Hepatocyte (in vitro differentiated cells): ENCODE measurements at regions not wholly inside any gene's neighbourhood (a gene's known extent, or its start where the extent isn't known, plus 50 kb on each side); places are given as distances from the start of the nearest gene placed in this dataset.

ENCODE experiments used
- DNase-seq: peaks from one replicate; pipeline ENCODE4 v3.0.0-alpha.2; 2016; ENCODE audit warnings: low spot score
- H2AFZ ChIP-seq: fragments of 200-600 bp; sonication (generic); 2 replicates; pipeline ENCODE4 v1.6.0; 2016; ENCODE audit warnings: antibody characterized with exemption, mild to moderate bottlenecking
- H3K27ac ChIP-seq: fragments of 200-600 bp; sonication (generic); 2 replicates; pipeline ENCODE4 v1.5.1; 2016; ENCODE audit warnings: mild to moderate bottlenecking
- H3K27me3 ChIP-seq: fragments of 200-600 bp; sonication (generic); 2 replicates; pipeline ENCODE4 v1.6.1; 2016
- H3K36me3 ChIP-seq: fragments of 200-600 bp; sonication (generic); replicated peaks from 2 replicates; pipeline ENCODE4 v1.5.1; 2016; ENCODE audit warnings: low read depth; ENCODE audit not compliant: insufficient read depth
- H3K4me1 ChIP-seq: fragments of 200-600 bp; sonication (generic); 2 replicates; pipeline ENCODE4 v1.5.1; 2016; ENCODE audit warnings: mild to moderate bottlenecking, moderate library complexity; ENCODE audit not compliant: insufficient read depth
- H3K4me2 ChIP-seq: fragments of 200-600 bp; sonication (generic); 2 replicates; pipeline ENCODE4 v1.6.0; 2016
- H3K4me3 ChIP-seq: fragments of 200-600 bp; sonication (generic); 2 replicates; pipeline ENCODE4 v1.5.1; 2016; ENCODE audit warnings: mild to moderate bottlenecking
- H3K79me2 ChIP-seq: fragments of 200-600 bp; sonication (generic); 2 replicates; pipeline ENCODE4 v1.6.0; 2017; ENCODE audit warnings: mild to moderate bottlenecking
- H3K9me2 ChIP-seq: fragments of 200-600 bp; sonication (generic); replicated peaks from 2 replicates; pipeline ENCODE4 v1.6.0; 2017; ENCODE audit warnings: mild to moderate bottlenecking; ENCODE audit not compliant: insufficient read depth
- H3K9me3 ChIP-seq: fragments of 200-600 bp; sonication (generic); 2 replicates; pipeline ENCODE4 v1.5.1; 2016; ENCODE audit warnings: low read depth, mild to moderate bottlenecking
- H4K20me1 ChIP-seq: fragments of 200-600 bp; sonication (generic); 2 replicates; pipeline ENCODE4 v1.6.0; 2016; ENCODE audit warnings: mild to moderate bottlenecking; ENCODE audit not compliant: insufficient read depth, poor library complexity, severe bottlenecking
- EZH2 ChIP-seq: fragments of 200-600 bp; sonication (generic); IDR thresholded peaks from 2 replicates; pipeline ENCODE4 v1.6.1; 2016; ENCODE audit warnings: antibody characterized with exemption, mild to moderate bottlenecking, borderline replicate concordance
- EZH2phosphoT487 ChIP-seq: fragments of 200-600 bp; sonication (generic); IDR thresholded peaks from one replicate; pipeline ENCODE4 v1.6.1; 2018; ENCODE audit warnings: antibody characterized with exemption, mild to moderate bottlenecking, low read depth, moderate library complexity; ENCODE audit not compliant: unreplicated experiment, severe bottlenecking
- WGBS: methylation state at CpG from one replicate; pipeline ENCODE4 v1.1.6; 2016; ENCODE audit warnings: low lambda C conversion rate; ENCODE audit errors: missing lambda C conversion rate; 5-methylcytosine and 5-hydroxymethylcytosine counted together
- TF ChIP-seq, protein P1 (sequence below): fragments of 200-600 bp; sonication (generic); IDR thresholded peaks from 2 replicates; pipeline ENCODE4 v1.5.1; 2016; ENCODE audit warnings: antibody characterized with exemption, mild to moderate bottlenecking; ENCODE audit not compliant: poor library complexity

DNA sequence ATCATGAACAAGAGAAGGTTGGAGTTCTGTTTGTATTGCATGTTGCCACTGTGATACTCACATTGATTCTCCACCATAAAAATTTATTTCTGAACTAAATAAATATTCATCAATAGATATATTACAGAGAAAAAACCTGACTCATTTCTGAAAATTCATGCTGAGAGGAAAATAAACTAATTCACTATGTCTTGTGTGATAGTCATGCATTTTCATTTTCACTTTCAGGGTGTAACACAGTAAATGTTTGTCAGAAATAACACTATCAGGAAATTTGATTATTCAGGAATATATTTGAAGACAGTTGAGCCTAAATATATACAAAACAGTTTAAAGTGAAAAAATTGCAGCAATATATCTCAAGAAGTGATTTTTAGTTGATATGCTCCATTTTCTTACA is 335.2 kb downstream of the KCNJ3 start:
- H3K9me2 ChIP-seq: no peaks in the 10 kb centered on the region
- H3K36me3 ChIP-seq: no peaks in the 10 kb centered on the region
- H3K79me2 ChIP-seq: no peaks in the 10 kb centered on the region
- H3K9me3 ChIP-seq: no peaks in the 10 kb centered on the region
- no peaks in the 10 kb centered on the region for H3K27me3 ChIP-seq
- DNase-seq: no peak
- no peak overlapping the region for H3K4me2 ChIP-seq
- no peak overlapping the region for H3K4me3 ChIP-seq
- no peaks in the 10 kb centered on the region for H4K20me1 ChIP-seq
- no peak overlapping the region for H2AFZ ChIP-seq
- no peak for TF ChIP-seq EZH2
- no peak for TF ChIP-seq EZH2phosphoT487
- TF ChIP-seq, protein P1, sequence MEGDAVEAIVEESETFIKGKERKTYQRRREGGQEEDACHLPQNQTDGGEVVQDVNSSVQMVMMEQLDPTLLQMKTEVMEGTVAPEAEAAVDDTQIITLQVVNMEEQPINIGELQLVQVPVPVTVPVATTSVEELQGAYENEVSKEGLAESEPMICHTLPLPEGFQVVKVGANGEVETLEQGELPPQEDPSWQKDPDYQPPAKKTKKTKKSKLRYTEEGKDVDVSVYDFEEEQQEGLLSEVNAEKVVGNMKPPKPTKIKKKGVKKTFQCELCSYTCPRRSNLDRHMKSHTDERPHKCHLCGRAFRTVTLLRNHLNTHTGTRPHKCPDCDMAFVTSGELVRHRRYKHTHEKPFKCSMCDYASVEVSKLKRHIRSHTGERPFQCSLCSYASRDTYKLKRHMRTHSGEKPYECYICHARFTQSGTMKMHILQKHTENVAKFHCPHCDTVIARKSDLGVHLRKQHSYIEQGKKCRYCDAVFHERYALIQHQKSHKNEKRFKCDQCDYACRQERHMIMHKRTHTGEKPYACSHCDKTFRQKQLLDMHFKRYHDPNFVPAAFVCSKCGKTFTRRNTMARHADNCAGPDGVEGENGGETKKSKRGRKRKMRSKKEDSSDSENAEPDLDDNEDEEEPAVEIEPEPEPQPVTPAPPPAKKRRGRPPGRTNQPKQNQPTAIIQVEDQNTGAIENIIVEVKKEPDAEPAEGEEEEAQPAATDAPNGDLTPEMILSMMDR: no peak
- H3K4me1 ChIP-seq: no peaks in the 10 kb centered on the region
- H3K27ac ChIP-seq: no peak overlapping the region

- Histone ChIP-seq H3K27ac (no peak overlapping the region), H4K20me1 (no peaks in the 10 kb centered on the region), H3K9me3 (no peaks in the 10 kb centered on the region), H3K9me2 (no peaks in the 10 kb centered on the region), H3K79me2 (no peaks in the 10 kb centered on the region), H3K4me1 (no peaks in the 10 kb centered on the region), H3K27me3 (no peaks in the 10 kb centered on the region), H3K36me3 (no peaks in the 10 kb centered on the region), H3K4me3 (no peak overlapping the region), H2AFZ (no peak overlapping the region), H3K4me2 (no peak overlapping the region)
- TF ChIP-seq EZH2: no peak
- TF ChIP-seq, protein P1: no peak
- TF ChIP-seq EZH2phosphoT487: no peak
- no peak for DNase-seq
Observed at GRCh38 chr2:155030296-155030695, 331.8 kb downstream of the KCNJ3 start.

GRCh38 chr2:155026651-155027174 is 328.2 kb downstream of the KCNJ3 start:
- Histone ChIP-seq H3K27ac (no peak overlapping the region), H4K20me1 (no peaks in the 10 kb centered on the region), H2AFZ (no peak overlapping the region), H3K4me3 (no peak overlapping the region), H3K27me3 (no peaks in the 10 kb centered on the region), H3K36me3 (no peaks in the 10 kb centered on the region), H3K4me2 (no peak overlapping the region), H3K9me2 (no peaks in the 10 kb centered on the region), H3K4me1 (no peaks in the 10 kb centered on the region), H3K79me2 (no peaks in the 10 kb centered on the region), H3K9me3 (no peaks in the 10 kb centered on the region)
- TF ChIP-seq EZH2 (no peak), EZH2phosphoT487 (no peak)
- TF ChIP-seq, protein P1: no peak
- WGBS: 71% methylated on average over 1 of the region's 1 CpG
- no peak for DNase-seq

- H3K79me2 ChIP-seq: no peaks in the 10 kb centered on the region
- no peak overlapping the region for H3K4me3 ChIP-seq
- no peak overlapping the region for H3K27ac ChIP-seq
- no peak overlapping the region for H3K4me2 ChIP-seq
- WGBS: 84% methylated on average over 1 of the region's 1 CpG
- no peaks in the 10 kb centered on the region for H3K4me1 ChIP-seq
- DNase-seq: no peak
- H4K20me1 ChIP-seq: no peaks in the 10 kb centered on the region
- no peaks in the 10 kb centered on the region for H3K36me3 ChIP-seq
- TF ChIP-seq EZH2phosphoT487 (no peak), EZH2 (no peak)
- TF ChIP-seq, protein P1: no peak
- no peak overlapping the region for H2AFZ ChIP-seq
- H3K27me3 ChIP-seq: no peaks in the 10 kb centered on the region
- no peaks in the 10 kb centered on the region for H3K9me3 ChIP-seq
- no peaks in the 10 kb centered on the region for H3K9me2 ChIP-seq
Observed at GRCh38 chr2:155023674-155024073, 325.2 kb downstream of the KCNJ3 start.
